Transverse colon (tissue), 4 donors: ENCODE measurements at regions not wholly inside any gene's neighbourhood (a gene's known extent, or its start where the extent isn't known, plus 50 kb on each side); places are given as distances from the start of the nearest gene placed in this dataset.

ENCODE experiments used
- DNase-seq: peaks from one replicate; pipeline ENCODE4 v3.0.0-alpha.2; 2019
- H3K27ac ChIP-seq, 4 donors: fragments of 200-600 bp; sonication (generic); 2 replicates each; pipeline ENCODE4 v1.5.1; 2016 to 2018; ENCODE audit warnings: inconsistent platforms in 4 of 4
- H3K27me3 ChIP-seq: fragments of 200-600 bp; sonication (generic); 2 replicates; pipeline ENCODE4 v1.5.1; 2017; ENCODE audit warnings: inconsistent platforms
- H3K36me3 ChIP-seq, 4 donors: fragments of 200-600 bp; sonication (generic); 2 replicates each; pipeline ENCODE4 v1.5.1; 2017 to 2019; ENCODE audit warnings: inconsistent platforms in 4 of 4
- H3K4me1 ChIP-seq, 4 donors: fragments of 200-600 bp; sonication (generic); 2 replicates each; pipeline ENCODE4 v1.5.1; 2017 to 2020; ENCODE audit warnings: inconsistent platforms in 4 of 4
- H3K4me3 ChIP-seq, 4 donors: fragments of 200-600 bp; sonication (generic); 1 replicate in 1 of 4; 2 replicates in 3 of 4; pipeline versions ENCODE4 v1.5.1 to v1.6.1; 2017 to 2019; ENCODE audit warnings: inconsistent platforms in 4 of 4
- H3K9me3 ChIP-seq, 2 donors: fragments of 200-600 bp; sonication (generic); 2 replicates each; pipeline ENCODE4 v1.5.1; 2017 to 2019; ENCODE audit warnings: inconsistent platforms in 2 of 2
- EP300 ChIP-seq: sonication (generic); formaldehyde crosslinking; IDR thresholded peaks from one replicate; pipeline ENCODE4 v1.6.1; 2017; ENCODE audit warnings: antibody characterized with exemption, low read depth
- POLR2A ChIP-seq: fragments of 450-650 bp; IDR thresholded peaks from one replicate; pipeline ENCODE4 v1.6.1; 2016; ENCODE audit warnings: antibody characterized with exemption, mild to moderate bottlenecking, moderate library complexity
- POLR2AphosphoS5 ChIP-seq, 3 donors: sonication (generic); formaldehyde crosslinking; IDR thresholded peaks; one replicate each; pipeline ENCODE4 v1.6.1; 2016; ENCODE audit warnings: antibody characterized with exemption in 3 of 3
- WGBS, 2 donors: methylation state at CpG; one replicate each; pipeline ENCODE4 v1.1.5; 2018; ENCODE audit warnings: low coverage in 1 of 2; 5-methylcytosine and 5-hydroxymethylcytosine counted together
- in situ Hi-C, 4 donors: fragments of 200-750 bp; cut with MboI; loops; one replicate each; pipeline versions ENCODE4 v1.15.0 to v1.15.1; 2017; ENCODE audit warnings: low sequenced_read_pairs in 3 of 4, low pct_ligation_motif_present in 1 of 4, low pct_unique_long_range_greater_than_20kb in 1 of 4
- intact Hi-C: fragments of 100-400 bp; cut with DNase I; formaldehyde crosslinking; loops from one replicate; pipeline ENCODE4 v1.15.1; 2023; ENCODE audit warnings: low total_unique reads
- TF ChIP-seq, protein P1 (sequence below), 5 experiments: fragments of 200-600 bp in 3 of 5; fragments of 450-650 bp in 2 of 5; sonication (generic) in 3 of 5; IDR thresholded peaks; 1 replicate in 2 of 5; 2 replicates in 3 of 5; pipeline ENCODE4 v1.5.1; 2016 to 2017; ENCODE audit warnings: antibody characterized with exemption in 5 of 5, inconsistent platforms in 3 of 5, mild to moderate bottlenecking in 2 of 5, moderate library complexity in 1 of 5

DNA sequence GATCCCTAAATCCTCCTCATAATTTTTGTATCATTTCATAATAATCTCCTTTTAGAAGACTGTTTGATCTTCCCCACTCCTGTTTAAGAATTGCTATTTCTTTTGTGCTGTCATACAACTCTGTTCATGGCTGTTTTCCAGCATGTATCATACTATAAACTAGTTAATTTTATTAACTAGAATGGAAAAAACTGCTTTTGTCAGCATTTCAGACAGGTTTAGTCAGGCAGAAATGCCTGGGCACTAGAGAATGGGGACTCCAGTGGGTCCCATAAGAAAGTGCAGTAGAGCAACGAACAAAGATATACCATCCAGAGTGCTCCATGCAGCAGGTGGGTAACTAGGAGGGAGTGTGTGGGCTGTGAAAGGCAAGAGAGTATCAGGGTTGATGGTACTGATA, 523.9 kb downstream of the PLOD2 start:
- in situ Hi-C loops = no loop called here
- no peaks in the 10 kb centered on the region for H3K27me3 ChIP-seq
- intact Hi-C loops = no loop called here

DNA sequence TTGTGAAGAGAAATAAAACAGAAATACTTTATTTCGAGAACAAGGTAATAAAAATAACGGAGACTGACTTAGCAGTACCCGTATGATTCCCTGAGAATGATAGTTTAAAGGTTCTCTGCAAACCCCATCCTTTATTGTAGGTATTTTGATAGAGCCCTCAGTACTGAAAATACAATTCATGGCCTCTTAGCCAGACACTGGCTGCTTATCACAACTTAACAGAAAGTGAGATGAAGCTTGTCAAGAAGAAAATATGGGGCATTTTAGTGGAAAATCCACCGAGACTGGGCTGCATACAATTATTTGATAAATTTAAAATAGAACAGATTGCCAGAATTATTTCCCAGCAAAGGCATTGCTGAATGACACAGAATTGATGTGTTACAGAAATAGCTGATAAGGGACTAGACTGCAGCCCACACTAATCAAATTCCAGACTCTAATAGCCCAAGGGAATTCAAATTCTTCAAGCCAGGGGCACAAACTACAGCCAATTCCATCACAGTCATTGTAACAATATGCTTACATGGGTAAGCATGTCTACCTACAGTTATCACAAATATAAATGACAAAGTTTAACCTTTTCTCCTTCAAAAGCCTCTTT, 521.9 kb downstream of the PLOD2 start:
- no peak overlapping the region for H3K27ac ChIP-seq
- DNase-seq = no peak
- in situ Hi-C loops (no loop called here), intact Hi-C loops (no loop called here)
- no peaks in the 10 kb centered on the region for H3K36me3 ChIP-seq
- H3K4me1 ChIP-seq = no peaks in the 10 kb centered on the region
- no peak overlapping the region for H3K4me3 ChIP-seq
- WGBS, 2 donors = 65 to 75% methylated on average over 3 to 4 of the region's 4 CpGs
- H3K27me3 ChIP-seq = no peaks in the 10 kb centered on the region
- TF ChIP-seq EP300 (no peak), POLR2AphosphoS5 (IDR thresholded peaks at IDR 0.05) (no peak), POLR2A (no peak)
- TF ChIP-seq, protein P1, sequence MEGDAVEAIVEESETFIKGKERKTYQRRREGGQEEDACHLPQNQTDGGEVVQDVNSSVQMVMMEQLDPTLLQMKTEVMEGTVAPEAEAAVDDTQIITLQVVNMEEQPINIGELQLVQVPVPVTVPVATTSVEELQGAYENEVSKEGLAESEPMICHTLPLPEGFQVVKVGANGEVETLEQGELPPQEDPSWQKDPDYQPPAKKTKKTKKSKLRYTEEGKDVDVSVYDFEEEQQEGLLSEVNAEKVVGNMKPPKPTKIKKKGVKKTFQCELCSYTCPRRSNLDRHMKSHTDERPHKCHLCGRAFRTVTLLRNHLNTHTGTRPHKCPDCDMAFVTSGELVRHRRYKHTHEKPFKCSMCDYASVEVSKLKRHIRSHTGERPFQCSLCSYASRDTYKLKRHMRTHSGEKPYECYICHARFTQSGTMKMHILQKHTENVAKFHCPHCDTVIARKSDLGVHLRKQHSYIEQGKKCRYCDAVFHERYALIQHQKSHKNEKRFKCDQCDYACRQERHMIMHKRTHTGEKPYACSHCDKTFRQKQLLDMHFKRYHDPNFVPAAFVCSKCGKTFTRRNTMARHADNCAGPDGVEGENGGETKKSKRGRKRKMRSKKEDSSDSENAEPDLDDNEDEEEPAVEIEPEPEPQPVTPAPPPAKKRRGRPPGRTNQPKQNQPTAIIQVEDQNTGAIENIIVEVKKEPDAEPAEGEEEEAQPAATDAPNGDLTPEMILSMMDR (IDR thresholded peaks at IDR 0.05) = no peak
- no peaks in the 10 kb centered on the region for H3K9me3 ChIP-seq

More for the DNA sequence above, 523.9 kb downstream of the PLOD2 start:
- TF ChIP-seq POLR2AphosphoS5 (IDR thresholded peaks at IDR 0.05) = no peak
- no peak for TF ChIP-seq EP300
- TF ChIP-seq, protein P1 (IDR thresholded peaks at IDR 0.05) = no peak
- no peak for TF ChIP-seq POLR2A
- Histone ChIP-seq H3K4me1 (no peaks in the 10 kb centered on the region), H3K9me3 (no peaks in the 10 kb centered on the region), H3K4me3 (no peak overlapping the region), H3K27ac (no peak overlapping the region), H3K36me3 (no peaks in the 10 kb centered on the region)
- 77 to 86% methylated on average over 1 of the region's 1 CpG for WGBS, 2 donors
- DNase-seq = no peak

DNA sequence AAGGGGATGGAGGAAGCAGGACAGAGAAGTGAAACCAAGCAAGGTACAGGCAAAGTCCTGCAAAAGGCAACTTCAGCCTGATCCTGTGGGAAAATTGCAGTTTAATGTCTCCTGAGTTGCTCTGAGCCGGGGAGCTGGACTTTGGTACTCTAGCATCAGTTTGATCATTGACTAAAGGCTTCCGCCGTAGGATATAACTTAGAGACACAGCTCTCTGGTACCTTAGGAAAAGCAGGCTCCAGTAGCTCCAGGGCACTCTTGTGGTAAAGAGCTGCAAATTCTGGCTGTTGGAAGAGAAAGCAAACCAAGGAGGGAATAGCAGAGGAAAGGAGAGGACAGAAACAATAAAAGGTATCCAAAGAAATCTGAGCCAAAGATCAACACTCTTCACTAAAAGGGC, 521.1 kb downstream of the PLOD2 start:
- H3K27ac ChIP-seq = no peak overlapping the region
- no peak for DNase-seq
- 77% methylated on average over 3 of the region's 3 CpGs; no CpG with 5 or more reads in 1 of the 2 donors for WGBS, 2 donors
- TF ChIP-seq, protein P1 (IDR thresholded peaks at IDR 0.05) = no peak
- no peak for TF ChIP-seq POLR2AphosphoS5 (IDR thresholded peaks at IDR 0.05)
- no peak for TF ChIP-seq EP300
- TF ChIP-seq POLR2A = no peak
- in situ Hi-C loops = no loop called here
- no peak overlapping the region for H3K4me3 ChIP-seq
- intact Hi-C loops = no loop called here
- H3K36me3 ChIP-seq = no peaks in the 10 kb centered on the region
- no peaks in the 10 kb centered on the region for H3K4me1 ChIP-seq
- H3K27me3 ChIP-seq = no peaks in the 10 kb centered on the region
- no peaks in the 10 kb centered on the region for H3K9me3 ChIP-seq

DNA sequence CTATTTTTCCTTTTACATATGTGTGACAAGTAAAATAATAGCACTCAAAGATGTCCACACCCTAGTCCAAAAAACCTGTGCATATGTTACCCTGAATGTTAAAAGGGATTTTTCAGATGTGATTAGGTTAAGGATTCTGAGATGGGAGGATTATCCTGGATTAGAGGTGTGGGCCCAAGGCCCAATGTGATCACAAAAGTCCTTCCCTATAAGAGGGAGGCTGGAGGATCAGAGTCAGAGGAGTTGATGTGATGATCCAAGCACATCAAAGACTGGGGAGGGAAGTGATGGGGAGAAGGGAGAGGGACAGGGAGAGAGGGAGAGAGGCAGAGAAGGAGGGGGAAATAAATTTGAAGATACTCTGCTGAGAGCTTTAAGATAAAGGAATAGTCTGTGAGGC, 512.6 kb downstream of the PLOD2 start:
- no peaks in the 10 kb centered on the region for H3K9me3 ChIP-seq
- DNase-seq = no peak
- no peak overlapping the region for H3K27ac ChIP-seq
- H3K27me3 ChIP-seq = no peaks in the 10 kb centered on the region
- TF ChIP-seq EP300 (no peak), POLR2AphosphoS5 (IDR thresholded peaks at IDR 0.05) (no peak), POLR2A (no peak)
- TF ChIP-seq, protein P1 (IDR thresholded peaks at IDR 0.05) = no peak
- no peak overlapping the region for H3K4me3 ChIP-seq
- intact Hi-C loops (no loop called here), in situ Hi-C loops (no loop called here)
- H3K36me3 ChIP-seq = no peaks in the 10 kb centered on the region
- no peaks in the 10 kb centered on the region for H3K4me1 ChIP-seq
